Activated naive CD4-positive, alpha-beta T cell treated with anti-CD3 and anti-CD28 coated beads, Interleukin-2, amount 50 U/mL, for 16 hours (primary cell): ENCODE measurements at regions not wholly inside any gene's neighbourhood (a gene's known extent, or its start where the extent isn't known, plus 50 kb on each side); places are given as distances from the start of the nearest gene placed in this dataset.

Source experiments
- DNase-seq: peaks from one replicate; pipeline ENCODE4 v3.0.0-alpha.2; 2020

DNA sequence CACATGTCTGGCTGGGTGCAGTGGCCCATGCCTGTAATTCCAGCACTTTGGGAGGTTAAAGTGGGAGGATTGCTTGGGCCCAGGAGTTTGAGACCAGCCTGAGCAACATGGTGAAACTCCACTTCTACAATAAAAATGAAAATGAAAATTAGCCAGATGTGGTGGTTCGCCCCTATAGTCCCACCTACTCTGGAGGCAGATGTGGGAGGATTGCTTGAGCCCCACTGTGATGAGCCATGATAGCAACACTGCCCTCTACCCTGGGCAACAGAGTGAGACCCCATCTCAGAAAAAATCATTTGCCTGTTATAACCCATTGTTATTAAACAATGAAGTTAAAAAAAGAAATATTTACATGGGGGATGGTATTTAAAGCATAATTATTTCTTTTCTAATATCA lies 240.1 kb upstream of the ZPLD1 start:
- no peak for DNase-seq

DNA sequence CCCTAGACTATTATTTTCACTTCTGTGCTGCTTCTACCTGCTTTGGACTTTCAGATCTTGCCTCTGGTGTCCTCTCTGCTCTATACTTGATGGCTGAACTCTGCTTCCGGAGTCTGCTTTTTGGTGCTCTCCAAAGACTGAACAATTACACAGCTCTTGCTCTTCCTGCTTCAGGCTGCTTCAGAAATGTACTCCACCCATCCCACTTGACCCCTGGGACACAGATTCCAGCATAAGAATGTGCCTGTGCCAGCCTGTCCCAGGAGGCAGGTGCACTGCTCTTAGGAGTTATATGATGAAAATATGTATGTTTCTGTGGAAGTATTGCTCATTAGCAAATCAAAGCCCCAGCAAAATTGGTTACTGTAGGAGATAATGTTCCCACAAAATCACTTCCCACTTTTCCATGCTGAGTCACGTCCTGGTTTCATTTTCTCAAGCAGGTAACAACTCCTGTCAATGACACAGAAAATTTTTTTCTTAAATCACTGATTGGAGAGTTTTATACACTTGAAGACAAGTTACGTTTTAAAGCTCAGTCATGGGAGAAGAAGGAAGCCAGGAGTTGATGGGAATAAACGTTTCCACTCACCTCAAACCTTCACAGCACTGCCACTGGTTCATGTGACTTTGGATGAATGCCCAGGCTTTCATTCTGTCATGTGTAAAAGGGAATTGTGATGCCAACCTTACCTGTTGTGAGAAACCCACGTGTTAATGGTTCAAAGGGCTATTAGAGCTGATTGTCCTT lies 239.4 kb upstream of the ZPLD1 start:
- DNase-seq, result no peak

DNA sequence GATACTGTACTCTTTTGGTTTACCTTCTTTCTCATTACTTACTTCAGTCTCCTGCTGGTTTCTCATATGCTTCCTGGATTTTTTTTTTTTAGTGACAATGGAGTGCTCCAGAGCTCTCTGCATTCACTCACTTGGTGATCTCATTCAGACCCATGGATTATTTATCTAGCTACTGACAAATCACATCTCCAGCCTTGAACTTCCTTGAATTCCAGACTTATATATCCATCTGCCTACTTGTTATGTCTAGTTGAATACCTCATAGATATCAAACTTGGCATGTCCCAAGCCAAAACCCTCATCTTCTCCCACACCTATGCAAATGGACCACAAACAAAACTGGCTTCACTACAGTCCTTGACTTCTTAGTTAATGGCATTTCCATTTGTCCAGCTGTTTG lies 234.7 kb upstream of the ZPLD1 start:
- no peak for DNase-seq

DNA sequence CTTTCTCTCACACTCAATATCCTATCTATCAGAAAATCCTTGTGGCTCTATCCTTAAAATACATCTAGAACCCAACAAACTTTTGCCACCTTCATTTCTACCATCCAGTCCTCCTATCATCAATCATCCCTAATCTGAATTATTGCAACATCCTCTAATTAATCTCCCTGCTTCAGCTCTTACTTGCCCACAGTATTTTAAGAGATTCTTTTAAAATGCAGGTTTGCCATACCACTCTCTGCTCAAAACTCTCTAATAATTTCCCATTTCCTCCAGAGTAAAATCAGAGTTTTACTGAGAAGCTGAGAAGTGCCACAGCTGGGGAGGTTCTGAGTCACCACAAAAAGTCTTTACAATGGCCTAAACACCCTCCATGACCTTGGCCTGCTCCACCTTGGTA lies 234.3 kb upstream of the ZPLD1 start:
- no peak for DNase-seq

DNA sequence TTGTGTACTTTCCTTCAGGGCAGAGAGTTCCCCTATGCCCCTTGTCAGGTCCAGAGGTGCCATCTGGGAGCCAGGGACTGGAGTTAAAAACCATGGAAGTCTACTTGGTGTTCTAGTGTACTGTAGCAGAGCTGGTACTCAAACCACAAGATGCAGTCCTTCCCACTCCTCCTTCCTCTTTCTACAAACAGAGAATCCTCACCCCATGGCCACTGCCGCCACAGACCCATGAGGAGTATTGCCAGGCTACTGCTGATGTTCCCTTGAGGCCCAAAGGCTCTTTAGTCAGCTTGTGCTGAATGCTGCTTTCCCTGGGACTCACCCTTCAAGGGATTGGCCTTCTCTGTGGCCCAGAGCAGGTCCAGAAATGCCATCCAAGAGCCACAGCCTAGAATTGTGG lies 229.2 kb upstream of the ZPLD1 start:
- no peak for DNase-seq

DNA sequence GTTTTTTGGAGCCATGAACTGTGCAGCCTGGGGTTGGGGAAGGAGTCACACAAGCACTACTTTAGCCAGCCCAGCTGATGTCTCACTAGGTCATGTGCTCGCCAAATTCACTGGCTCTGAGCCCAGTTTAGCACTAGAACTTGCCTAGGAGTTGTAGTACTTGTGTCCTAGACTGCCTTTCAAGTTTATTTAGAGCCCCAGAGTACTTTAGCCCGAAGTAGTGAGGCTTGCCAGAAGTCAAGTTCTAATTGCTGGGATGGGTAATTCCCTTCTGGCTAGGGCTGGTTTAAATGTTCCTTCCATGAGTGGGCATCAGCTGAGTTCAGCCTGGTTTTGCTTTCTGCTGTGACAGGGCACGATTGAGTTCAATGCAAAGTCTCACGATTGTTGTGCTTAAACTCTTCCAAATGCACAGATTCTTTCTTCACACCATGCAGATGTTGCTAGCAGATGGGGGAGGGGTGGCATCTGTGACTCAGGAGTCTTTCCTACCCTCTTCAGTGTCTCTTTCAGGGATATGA lies 228.2 kb upstream of the ZPLD1 start:
- no peak for DNase-seq

DNA sequence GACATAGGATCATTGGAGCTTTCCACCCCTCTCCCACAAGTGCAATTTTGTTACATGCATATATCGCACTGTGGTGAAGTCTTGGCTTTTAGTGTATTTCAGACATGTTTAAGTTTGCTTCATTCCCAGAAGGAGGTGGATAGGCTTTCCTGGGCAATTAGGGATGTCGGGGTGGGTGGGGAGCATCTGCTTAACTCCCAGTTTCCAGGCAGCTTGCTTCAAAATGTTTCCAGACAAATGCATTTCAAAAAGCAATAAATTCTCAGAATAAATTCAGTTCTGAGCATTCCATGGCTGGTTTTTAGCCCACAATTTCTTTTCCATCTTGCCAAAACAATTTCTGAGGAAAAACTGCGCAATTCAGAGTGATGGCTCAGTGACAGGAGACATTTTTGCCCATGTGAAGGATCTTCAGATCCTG lies 227.7 kb upstream of the ZPLD1 start:
- DNase-seq, result no peak

DNA sequence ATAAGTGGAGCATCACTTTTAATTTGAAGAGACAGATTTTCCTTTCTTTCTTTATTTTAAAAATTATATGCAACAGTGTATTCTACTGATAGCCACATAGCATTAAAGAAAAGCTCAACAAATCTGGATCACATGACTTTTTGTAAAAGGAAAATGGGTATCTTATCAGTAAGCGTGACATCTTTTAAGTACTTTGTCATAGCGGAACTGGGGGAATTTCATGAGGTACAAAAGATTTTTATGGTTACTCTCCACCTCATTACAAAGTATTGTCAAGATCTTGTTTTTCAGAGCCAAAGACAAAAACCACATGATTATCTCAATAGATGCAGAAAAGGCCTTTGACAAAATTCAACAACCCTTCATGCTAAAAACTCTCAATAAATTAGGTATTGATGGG lies 219.6 kb upstream of the ZPLD1 start:
- no peak for DNase-seq

DNA sequence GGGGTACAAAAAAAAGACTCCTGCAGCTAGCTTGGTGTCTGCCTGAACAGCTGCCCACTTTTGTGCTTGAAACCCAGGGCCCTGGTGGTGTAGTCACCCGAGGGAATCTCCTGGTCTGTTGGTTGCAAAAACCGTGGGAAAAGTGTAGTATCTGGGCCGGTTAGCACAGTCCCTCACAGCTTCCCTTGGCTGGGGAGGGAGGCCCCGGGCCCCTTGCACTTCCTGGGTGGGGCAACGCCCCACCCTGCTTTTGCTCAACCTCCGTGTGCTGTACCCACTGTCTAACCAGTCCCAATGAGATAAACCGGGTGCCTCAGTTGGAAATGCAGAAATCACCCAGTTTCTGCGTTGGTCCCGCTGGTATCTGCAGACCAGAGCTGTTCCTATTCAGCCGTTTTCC lies 211.7 kb upstream of the ZPLD1 start:
- no peak for DNase-seq

DNA sequence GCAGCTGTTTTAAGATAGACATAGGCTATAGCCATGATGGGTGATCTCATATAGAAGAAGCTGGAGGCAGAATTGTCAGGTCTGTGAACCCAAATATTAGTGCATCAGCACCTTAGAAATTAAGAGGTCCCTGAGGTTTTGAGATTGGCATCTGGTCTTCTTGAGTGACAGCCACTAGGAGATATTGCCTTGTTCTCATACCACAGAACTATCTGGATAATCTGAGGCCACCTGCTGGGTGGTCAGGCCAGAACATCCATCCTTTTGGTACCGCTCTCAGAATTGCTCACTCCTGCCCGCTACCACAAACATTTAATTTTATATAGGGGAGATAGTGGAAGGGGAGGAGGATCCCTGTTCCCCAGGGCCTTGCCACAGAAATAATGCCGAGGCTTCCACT lies 210.6 kb upstream of the ZPLD1 start:
- DNase-seq, result no peak

DNA sequence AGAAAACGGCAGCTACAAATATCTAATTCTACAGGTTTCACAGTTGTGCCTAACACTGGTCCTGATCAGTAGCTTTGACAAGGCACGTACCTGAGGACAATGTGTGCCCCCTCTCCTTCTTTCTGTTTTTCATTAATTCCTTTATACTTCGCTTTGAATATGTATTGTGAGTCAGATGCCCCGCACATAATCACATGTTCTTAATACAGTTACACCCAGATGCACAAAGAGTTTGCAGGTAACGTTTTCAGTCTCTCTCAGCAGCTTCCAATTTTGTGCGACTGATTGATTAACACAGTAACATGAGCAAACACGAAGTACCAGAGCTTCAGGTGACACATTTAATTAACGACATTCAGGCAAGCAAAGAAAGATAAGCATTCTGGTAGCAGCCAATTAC lies 209.8 kb upstream of the ZPLD1 start:
- DNase-seq, result no peak

DNA sequence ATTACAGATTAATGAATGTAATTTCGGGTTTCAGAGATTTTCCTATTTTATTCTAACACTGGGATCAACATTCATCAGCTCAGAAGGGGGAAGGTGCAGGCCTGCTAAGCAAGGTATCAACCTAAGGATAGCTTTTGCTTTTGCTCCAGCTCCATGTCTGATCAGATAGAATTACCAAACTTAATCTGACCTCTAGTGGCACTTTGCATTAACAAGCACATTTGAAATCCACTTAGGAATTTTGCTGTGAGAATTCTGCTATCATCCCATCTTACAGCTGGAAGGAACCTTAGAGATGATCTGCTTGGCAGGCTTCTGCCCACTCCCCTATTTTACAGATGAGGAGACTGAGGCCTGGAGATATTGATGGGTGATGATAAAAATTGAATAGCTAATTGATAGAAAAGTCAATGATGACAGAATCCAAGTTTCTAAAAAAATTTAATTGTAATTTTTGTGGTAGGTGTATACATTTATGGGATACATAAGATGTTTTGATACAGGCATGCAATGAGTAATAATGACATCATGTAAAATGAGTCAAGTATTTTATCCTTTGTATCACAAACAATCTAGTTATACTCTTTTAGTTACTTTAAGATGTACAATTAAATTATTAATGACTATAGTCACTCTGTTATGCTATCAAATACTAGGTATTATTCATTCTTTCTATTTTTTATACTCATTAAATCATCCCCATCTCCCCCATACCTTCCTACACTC lies 209.2 kb upstream of the ZPLD1 start:
- DNase-seq, result no peak

DNA sequence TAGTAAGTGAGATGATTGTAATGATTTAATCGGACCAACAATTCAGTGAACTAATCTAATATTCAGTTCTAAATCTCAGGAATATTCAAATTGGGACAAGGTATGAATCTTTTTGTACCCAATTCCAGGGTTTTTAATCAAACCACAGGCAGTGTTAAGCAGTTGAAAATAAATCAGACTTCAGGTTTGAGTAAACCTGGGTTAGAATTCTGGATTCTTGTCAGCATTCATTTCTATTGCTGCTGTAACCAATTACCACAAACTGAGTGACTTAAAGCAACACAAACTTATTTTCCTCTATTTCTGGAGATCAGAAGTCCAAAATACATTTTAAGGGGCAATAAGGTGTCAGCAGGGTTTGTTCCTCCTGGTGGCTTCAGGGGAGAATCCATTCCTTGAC lies 208.4 kb upstream of the ZPLD1 start:
- DNase-seq, result no peak

DNA sequence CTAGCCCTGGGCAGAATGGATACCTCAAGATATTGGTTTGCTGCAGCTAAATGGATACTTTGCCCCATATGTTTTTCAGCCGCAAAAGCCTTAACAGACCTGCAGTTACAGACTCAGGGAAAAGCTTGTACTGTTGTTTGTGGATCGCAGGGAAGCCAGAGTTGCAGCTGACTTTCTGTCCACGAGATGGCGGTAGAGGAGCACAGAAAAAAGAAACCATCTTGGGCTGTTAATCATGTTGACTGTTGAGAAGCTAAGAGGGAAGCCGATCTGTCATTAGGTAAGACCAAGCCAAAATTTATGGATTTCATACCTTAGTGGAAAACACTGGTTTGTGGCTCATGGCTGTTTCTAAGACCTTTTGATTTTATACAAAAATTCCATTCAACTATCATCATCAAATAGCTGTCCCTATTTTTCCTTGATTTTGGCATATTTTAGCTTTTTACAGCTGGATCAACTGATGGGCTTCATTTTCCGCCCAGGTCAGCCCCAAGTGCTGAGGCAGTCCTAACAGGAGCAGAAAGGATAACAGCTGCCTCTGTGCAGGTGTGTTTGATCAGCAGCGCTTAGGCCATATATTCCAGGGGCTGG lies 205.7 kb upstream of the ZPLD1 start:
- peak; percentile 71 for DNase-seq

DNA sequence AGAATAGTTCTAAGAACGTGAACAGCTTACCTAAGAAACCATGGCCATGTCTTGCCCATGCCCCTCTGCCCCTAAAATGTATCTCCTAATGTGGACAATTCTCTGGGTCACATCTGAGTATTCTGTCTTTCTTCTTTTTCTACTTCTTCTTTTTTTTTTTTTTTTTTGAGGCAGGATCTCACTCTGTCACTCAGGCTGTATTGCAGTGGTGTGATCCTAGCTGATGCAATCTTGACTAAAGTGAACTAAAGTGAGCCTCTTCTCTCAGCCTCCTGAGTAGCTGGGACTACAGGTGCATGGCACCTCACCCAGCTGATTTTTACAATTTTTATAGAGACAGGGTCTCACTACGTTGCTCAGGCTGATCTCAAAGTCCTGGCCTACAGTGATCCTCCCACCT lies 204.8 kb upstream of the ZPLD1 start:
- DNase-seq, result no peak

DNA sequence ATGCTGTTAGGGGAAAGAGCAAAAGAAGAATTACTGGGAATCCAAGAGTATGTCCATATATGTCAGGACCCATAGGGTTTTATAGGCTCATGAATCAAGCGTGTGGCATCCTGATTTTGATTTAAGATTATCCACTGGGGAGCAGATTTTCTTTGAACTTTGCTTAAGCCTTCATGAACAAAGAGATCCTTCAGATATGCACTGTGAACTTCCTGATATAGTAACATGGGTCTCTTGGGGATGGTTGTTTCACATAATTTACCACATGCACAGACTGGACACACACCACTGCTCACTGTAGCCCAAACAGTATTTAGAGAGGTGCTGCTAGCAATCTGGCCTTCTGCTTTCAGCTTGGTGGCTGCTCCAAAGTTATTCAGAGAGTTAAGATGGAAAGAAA lies 200.9 kb upstream of the ZPLD1 start:
- no peak for DNase-seq

DNA sequence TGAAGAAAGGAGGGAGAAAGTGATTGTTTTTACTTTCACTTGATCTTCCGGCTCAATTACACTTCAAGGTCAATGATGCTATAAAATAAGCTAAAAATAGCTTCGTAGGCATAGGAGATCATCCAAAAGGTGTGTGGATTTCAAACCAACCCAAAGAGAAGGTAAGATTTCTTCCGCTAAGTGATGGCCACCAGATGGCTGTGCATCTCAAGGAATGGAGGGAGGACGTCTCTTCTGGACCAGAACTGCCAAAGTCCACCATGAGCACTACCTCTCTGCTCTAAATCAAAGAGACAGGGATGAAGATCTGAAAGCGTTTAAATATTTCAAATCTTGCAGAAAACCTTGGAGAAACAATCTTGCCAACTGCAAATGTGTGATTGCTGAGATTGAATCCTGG lies 199.1 kb upstream of the ZPLD1 start:
- no peak for DNase-seq

DNA sequence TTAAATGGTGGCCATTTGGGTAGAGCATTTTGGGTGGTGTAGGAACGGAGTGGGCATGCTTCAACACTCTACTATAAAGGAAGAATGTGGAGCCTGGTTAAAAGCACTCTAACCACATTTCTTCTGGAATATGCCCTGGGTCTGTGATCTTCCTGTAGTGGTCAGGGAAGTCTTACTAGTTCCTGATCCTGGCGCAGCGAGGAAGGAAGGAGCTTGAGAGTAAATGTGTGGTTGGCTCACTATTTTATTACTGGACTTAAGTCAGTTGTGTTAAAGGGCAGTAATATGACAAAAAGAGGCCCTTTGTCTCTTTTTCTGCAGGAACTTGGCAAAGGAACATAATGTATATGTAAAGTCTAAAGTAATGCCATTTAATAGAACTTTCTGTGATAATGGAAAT lies 197.6 kb upstream of the ZPLD1 start:
- no peak for DNase-seq

DNA sequence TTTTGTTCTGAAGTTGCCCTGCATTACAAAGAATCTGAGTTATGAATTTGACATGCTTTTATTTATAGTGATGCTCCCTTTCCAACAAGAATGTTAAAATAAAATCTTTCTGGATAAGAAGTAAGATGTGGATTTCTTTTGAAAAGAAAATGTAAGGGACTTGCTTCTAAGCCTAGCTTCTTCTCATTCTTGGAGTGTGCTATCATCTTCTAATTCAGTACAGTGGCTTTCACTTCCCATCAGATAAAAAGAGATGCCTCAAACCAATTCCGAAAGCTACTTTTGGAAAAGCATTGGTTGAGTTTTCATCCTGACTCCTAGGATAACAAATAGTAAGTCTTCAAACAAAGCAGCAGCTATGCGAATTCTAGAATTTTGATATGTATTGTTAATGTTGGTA lies 197.0 kb upstream of the ZPLD1 start:
- DNase-seq, result no peak

DNA sequence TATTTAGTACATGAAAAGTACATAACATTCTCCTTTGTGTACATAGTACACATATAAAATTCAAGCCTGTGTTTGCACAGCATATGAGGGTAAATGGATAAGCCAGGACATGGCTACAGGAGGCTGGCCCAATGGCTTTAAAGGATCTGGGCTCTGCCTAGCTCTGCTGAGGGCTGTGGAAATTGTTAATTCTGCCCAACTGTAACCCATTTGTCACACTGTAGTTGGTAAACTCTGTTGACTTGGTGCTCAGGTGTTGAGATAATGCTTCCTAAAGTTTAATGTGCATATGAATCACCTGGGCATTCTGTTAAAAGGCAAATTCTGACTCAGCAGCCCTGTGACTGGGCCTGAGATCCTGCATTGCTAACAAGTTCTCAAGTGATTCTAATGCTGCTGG lies 196.5 kb upstream of the ZPLD1 start:
- no peak for DNase-seq

DNA sequence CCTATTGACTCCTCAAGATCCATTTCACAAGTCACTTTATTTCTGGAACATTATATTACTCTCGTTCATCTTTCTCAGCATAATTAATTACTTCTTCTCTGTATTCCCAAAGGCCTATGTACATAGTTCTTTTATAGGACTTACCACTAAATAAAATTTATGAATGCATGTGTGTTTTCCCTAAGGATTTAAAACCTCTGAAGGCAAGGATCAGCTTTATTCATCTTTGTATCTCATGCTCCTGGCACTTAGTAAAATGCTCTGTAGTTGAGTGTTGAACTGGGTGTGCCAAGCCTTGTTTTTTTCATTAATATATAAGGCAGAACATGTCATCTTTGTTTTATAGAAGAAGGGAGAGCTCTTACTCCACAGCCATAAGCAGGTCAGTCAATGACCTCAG lies 194.1 kb upstream of the ZPLD1 start:
- DNase-seq, result no peak

DNA sequence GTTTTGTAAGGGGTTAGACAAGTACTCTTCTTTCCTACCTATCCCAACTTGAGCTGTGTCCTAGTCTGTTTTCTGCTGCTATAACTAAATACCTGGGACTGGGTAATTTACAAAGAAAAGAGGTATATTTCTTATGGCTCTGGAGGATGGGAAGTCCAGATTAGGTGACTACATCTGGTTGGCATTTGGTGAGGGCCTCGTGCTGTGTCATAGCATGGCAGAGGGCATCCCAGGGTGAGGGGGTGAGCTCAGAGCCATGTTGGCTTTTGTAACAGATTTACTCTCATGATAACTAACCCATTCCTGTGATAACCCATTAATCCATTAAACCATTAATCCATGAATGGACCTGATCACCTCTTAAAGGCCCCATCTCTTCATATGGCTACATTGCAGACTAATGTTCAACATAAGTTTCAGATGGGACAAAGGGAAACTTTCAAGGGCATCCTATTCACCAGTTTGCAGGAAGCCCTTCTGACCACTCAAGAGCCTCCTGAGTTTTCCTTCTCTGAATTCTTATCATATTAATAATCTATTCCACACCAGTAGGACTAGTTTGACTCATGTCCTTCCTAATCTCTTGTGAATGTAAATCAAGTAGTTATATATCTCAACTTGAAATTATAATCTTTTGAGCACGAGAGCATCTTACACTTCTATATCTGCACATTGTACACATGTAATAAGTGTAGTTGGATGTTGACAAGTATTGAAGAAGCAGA lies 185.7 kb upstream of the ZPLD1 start:
- DNase-seq, result no peak

DNA sequence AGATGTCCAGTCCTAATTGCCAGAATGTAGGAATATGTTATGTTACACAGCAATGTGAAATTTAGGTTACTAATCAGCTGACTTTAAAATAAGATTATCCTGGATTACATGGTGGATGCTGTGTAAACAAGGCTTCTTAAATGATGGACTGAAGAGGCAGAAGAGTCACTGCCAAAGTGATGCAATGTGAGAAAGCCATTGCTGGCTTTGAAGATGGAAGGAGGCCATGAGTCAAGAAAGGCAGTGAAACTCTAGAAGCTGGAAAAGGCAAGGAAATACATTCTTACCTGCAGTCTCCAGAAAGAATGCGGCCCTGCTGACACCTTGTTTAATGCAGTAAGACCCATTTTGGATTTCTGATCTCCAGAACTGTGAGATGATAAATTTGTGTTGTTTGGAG lies 179.1 kb upstream of the ZPLD1 start:
- no peak for DNase-seq
